GM18951 (cell line): ENCODE measurements at regions not wholly inside any gene's neighbourhood (a gene's known extent, or its start where the extent isn't known, plus 50 kb on each side); places are given as distances from the start of the nearest gene placed in this dataset.
"Not testable (repeated sequence)": the region's sequence is repeated elsewhere in the genome, so short reads cannot be mapped to it uniquely, and the experiment has no call there.

Experiments
- POLR2A ChIP-seq: IDR thresholded peaks from 4 replicates; pipeline ENCODE4 v1.6.1; 2011; ENCODE audit warnings: mild to moderate bottlenecking; ENCODE audit not compliant: insufficient read length, insufficient read depth; ENCODE audit errors: extremely low read depth
- in situ Hi-C: fragments of 300-500 bp; cut with MboI; formaldehyde crosslinking; loops from one replicate; pipeline ENCODE4 v1.12.0; 2022; ENCODE audit warnings: low sequenced_read_pairs, mixed read lengths, inconsistent platforms; ENCODE audit not compliant: unreplicated experiment

DNA sequence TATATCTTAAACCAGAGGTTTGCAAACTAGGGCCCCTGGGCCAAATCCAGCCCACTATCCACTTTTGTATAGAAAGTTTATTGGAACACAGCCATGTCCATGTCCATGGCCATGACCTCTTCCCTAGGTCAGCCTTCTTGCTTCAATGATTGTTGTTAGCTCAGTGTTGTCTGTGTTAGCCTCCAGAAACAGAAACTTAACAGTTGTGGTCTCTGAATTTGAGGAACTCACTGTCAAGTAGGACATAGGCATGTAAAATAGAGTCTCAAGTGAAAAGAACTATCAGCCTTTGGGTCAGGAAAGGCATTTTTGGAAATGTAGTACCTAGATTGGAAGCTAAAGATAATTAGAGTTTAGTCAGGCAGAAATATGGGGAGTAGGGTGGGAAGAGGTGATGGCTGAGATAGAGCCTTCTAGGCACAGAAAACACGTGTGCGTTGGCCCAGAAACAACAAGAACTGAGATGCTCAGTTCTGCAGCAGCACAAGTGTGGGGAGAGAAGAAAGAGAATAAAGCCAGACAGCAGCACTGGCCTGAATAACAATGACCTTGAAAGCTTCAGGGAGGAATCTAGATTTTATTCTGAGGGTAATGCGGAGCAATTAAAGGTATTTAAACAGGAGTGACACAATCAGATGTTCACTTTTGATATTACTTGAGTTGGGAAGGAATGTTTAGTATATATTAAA lies 87.0 kb upstream of the OLIG3 start:
- TF ChIP-seq POLR2A: no peak
- in situ Hi-C loops: no loop called here

- in situ Hi-C loops: not testable (repeated sequence)
Measured at GRCh38 chr6:137583519-137583918, 89.3 kb upstream of the OLIG3 start.

DNA sequence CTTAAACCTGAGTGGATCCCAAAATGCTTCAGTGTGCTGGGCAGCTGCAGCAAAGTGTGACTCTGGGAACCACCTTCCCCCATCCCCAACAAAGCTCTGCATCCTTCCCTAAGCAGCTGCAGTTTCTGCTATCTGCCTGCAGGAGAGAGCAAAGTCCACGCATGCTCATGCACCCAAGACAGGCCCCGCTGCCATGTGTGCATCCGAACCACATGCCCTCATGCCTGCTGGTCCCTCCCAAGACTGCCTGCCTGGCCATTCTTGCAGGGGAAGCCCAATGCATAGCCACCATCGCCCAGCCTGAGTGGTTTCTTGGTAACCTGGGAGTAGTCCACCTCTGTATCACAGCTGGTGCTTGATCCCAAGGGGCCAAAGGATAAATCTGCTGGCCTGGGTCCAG lies 94.3 kb upstream of the OLIG3 start:
- no peak for TF ChIP-seq POLR2A
- in situ Hi-C loops: no loop called here

- in situ Hi-C loops: no loop called here
- no peak for TF ChIP-seq POLR2A
Measured at GRCh38 chr6:137589067-137589848, 95.1 kb upstream of the OLIG3 start.

- TF ChIP-seq POLR2A: no peak
- in situ Hi-C loops: no loop called here
Measured at GRCh38 chr6:137590684-137591083, 96.5 kb upstream of the OLIG3 start.

DNA sequence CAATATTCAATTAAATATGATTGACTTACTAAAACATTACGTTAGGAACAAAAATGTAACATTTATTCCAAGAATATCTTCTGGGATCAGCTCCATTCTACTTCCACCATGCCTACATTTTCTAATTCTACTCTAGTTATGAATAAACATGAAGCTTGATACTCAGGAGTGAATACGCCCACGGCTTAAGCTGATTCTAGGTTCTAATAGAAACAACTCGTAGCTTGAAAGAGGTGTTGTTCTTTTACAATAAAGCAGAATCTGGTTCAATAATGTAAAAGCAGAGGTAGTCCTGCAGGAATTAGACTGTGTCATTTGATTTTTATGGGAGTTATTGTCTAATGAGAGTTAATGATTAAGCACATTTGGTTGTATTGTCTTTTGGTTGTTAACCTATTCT lies 107.3 kb upstream of the OLIG3 start:
- no peak for TF ChIP-seq POLR2A
- in situ Hi-C loops: no loop called here

GRCh38 chr6:137602313-137603197 lies 108.4 kb upstream of the OLIG3 start:
- in situ Hi-C loops: no loop called here
- no peak for TF ChIP-seq POLR2A

DNA sequence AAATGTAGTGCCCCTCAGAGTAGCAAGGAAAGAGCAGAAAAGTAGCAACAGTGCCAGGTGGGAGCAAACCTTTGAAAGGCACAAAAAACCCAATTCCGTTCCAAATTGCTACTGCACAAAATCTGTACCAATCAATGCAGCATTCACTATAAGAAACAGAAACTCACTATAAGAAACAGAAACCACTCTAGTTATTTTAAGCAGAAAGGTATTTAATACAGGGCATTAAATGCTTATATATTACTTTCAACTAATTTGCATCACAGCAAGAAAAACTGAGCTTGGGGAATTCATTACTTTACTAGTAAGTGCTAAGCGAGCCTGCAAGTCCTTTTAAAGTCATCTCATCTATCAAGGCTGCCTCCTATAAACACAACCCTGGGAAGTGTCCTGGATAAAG lies 116.5 kb upstream of the OLIG3 start:
- in situ Hi-C loops: no loop called here
- no peak for TF ChIP-seq POLR2A

DNA sequence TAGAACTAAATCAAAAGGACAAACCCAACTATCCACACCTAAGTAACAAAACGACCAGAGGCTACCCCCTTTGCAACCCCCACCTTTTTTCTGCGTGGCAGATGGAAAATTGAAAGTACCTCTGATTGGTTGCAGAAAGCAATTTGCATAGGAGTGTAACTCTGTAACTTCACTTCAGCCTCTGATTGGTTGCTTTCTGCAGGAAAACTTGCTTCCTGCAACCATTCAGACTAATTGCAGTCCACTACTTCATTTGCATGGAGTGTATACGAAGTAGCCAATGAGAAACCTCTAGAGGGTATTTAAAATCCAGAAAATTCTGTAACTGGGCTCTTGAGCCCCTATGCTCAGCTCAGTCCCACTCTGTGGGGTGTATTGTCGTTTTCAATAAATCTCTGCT lies 129.1 kb upstream of the OLIG3 start:
- in situ Hi-C loops: no loop called here
- TF ChIP-seq POLR2A: no peak

- in situ Hi-C loops: loop anchor here (25.0 kb wide), 1 partner anchor 538 kb away; no protein-coding TSS in a partner anchor
Measured at GRCh38 chr6:137625100-137625661, 131.0 kb upstream of the OLIG3 start.

DNA sequence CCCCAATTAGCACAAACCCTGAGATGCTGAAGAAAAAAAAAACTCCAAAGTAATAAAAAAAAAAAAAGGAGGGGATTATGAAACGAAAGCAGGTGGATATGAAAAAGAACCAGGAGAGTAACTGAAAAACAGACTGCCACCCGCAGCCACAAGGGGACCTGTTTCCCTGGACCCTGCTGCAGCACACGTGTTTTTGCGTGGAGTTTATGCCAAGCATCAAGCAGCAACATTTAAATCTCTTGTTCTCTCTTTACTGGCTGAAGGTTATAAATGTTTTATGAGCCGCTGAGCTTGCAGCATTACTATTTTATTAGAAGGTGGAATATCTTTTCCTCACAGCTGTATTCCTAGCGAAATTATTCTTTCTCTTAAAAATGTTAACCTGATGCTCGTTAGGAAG lies 131.6 kb upstream of the OLIG3 start:
- no peak for TF ChIP-seq POLR2A
- in situ Hi-C loops: loop anchor here (25.0 kb wide), 1 partner anchor 539 kb away; no protein-coding TSS in a partner anchor

More at GRCh38 chr6:137625100-137625661, 131.0 kb upstream of the OLIG3 start:
- TF ChIP-seq POLR2A: no peak

- TF ChIP-seq POLR2A: no peak
- in situ Hi-C loops: loop anchor here (25.0 kb wide), 1 partner anchor 543 kb away; no protein-coding TSS in a partner anchor
Measured at GRCh38 chr6:137630666-137631065, 136.5 kb upstream of the OLIG3 start.

- TF ChIP-seq POLR2A: no peak
- in situ Hi-C loops: loop anchor here (25.0 kb wide), 1 partner anchor 544 kb away; no protein-coding TSS in a partner anchor
Measured at GRCh38 chr6:137631323-137631722, 137.1 kb upstream of the OLIG3 start.

DNA sequence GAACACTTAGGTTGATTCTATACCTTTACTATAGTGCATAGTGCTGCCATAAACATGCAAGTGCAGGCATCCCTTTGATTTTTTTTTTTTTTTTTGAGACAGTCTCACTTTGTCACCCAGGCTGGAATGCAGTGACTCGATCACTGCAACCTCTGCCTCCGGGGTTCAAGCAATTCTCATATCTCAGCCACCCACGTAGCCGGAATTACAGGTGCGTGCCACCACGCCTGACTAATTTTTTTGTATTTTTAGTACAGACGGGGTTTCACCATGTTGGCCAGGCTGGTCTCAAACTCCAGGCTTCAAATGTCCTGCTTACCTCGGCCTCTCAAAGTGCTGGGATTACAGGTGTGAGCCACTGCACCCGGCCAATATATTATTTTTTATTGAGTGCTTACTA lies 140.0 kb upstream of the OLIG3 start:
- in situ Hi-C loops: loop anchor here (25.0 kb wide), 1 partner anchor 547 kb away; no protein-coding TSS in a partner anchor
